GM12891 (cell line): ENCODE measurements at regions not wholly inside any gene's neighbourhood (a gene's known extent, or its start where the extent isn't known, plus 50 kb on each side); places are given as distances from the start of the nearest gene placed in this dataset.

ENCODE experiments used
- POLR2A ChIP-seq: IDR thresholded peaks from 2 replicates; pipeline ENCODE4 v1.6.1; 2011; ENCODE audit warnings: low read depth, low read length, control low read depth
- POLR2AphosphoS5 ChIP-seq: IDR thresholded peaks from 2 replicates; pipeline ENCODE4 v1.6.1; 2011; ENCODE audit warnings: low read depth, low read length, control low read depth
- POU2F2 ChIP-seq: IDR thresholded peaks from 2 replicates; pipeline ENCODE4 v1.6.1; 2011; ENCODE audit warnings: low read depth, mild to moderate bottlenecking, control low read depth, low read length, moderate library complexity
- TAF1 ChIP-seq: IDR thresholded peaks from 2 replicates; pipeline ENCODE4 v1.6.1; 2011; ENCODE audit warnings: low read depth, low read length, control low read depth

- TF ChIP-seq POLR2AphosphoS5 = no peak
- TF ChIP-seq TAF1 = no peak
- no peak for TF ChIP-seq POLR2A
- no peak for TF ChIP-seq POU2F2
These were observed 141.2 kb downstream of the NRN1 start for GRCh38 chr6:5865506-5866031.
